Pancreas (tissue), 10 donors: ENCODE measurements at regions not wholly inside any gene's neighbourhood (a gene's known extent, or its start where the extent isn't known, plus 50 kb on each side); places are given as distances from the start of the nearest gene placed in this dataset.

Source experiments
- ATAC-seq, 4 donors: fragments of 200-7000 bp; cut with Tn5 transposase; one replicate each; pipeline versions ENCODE4 v1.8.0 to v1.9.1; 2020; ENCODE audit warnings: mild to moderate bottlenecking in 4 of 4, moderate library complexity in 4 of 4
- DNase-seq, 6 donors: peaks; one replicate each; pipeline ENCODE4 v3.0.0-alpha.2; 2020
- FAIRE-seq: peaks from 2 replicates; lab custom pipeline; 2012; peaks lifted over from hg19 to GRCh38; lab: Jason Lieb, UNC
- H3K27ac ChIP-seq, 4 donors: fragments of 200-600 bp; sonication (generic); 1 replicate in 3 of 4; 2 replicates in 1 of 4; pipeline versions ENCODE4 v1.5.0 to v1.8.0; 2020
- H3K27me3 ChIP-seq, 4 donors: fragments of 200-600 bp; one replicate each; pipeline ENCODE4 v1.8.0; 2021
- H3K36me3 ChIP-seq, 3 donors: fragments of 200-600 bp; sonication (generic) in 1 of 3; one replicate each; pipeline versions ENCODE4 v1.5.0 to v1.8.0; 2020 to 2021
- H3K4me1 ChIP-seq, 3 donors: fragments of 200-600 bp; one replicate each; pipeline ENCODE4 v1.8.0; 2021
- H3K4me3 ChIP-seq, 4 donors: fragments of 200-600 bp; sonication (generic) in 2 of 4; one replicate each; pipeline versions ENCODE4 v1.5.0 to v1.8.0; 2020 to 2021
- H3K9me3 ChIP-seq, 4 donors: fragments of 200-600 bp; one replicate each; pipeline ENCODE4 v1.8.0; 2021
- WGBS, 2 donors: extraction: QIAGEN DNeasy Blood & Tissue Kit; methylation state at CpG; one replicate each; pipeline ENCODE4 v1.1.7; 2013; 5-methylcytosine and 5-hydroxymethylcytosine counted together
- intact Hi-C, 3 donors: fragments of 100-400 bp; cut with DNase I; formaldehyde crosslinking; loops; one replicate each; pipeline versions ENCODE4 v1.11.1 to v1.14.2; 2022
- TF ChIP-seq, protein P1 (sequence below), 4 donors: fragments of 200-600 bp; sonication (generic) in 3 of 4; IDR thresholded peaks; one replicate each; pipeline versions ENCODE4 v1.5.0 to v1.8.0; 2021; ENCODE audit warnings: antibody characterized with exemption in 4 of 4
- donor health status: healthy with polysubstance abuse.
- donor health status: DM: no; HTN: no; CAD: no; lungs with moderate emphysema.
- donor health status: DM: no; HTN: no; CAD: no.
- donor health status: control.
- donor health status: control.
- donor health status: Bipolar disorder and iron deficiency.
- donor health status: DM: yes; HTN: yes; CAD: no.
- donor health status: DM: no; HTN: no; CAD: no.
- donor health status: DM: no; HTN: no; CAD: no.
- donor health status: DM: yes; HTN: yes; CAD: no.

DNA sequence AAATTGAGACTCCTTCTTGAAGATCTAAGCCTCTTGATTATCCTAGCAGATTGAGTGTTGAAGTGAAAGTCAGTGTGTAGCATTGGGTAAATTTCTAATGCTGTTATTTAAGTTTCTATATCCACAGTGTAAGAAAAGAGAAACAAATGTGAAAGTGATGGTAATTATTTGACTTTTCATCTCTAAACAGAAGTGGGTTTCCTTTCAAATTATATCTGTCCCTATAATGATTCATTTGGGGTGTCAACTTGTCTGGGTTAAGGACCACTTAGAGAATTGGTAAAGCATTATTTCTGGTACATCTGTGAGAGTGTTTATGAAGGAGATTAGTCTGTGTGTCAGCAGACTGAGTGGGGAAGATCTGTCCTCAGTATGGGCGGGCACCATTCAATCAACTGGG, 133.0 kb upstream of the HMCN1 start:
- FAIRE-seq, result no peak
- WGBS, 2 donors, result 93 to 100% methylated on average over 1 of the region's 1 CpG

DNA sequence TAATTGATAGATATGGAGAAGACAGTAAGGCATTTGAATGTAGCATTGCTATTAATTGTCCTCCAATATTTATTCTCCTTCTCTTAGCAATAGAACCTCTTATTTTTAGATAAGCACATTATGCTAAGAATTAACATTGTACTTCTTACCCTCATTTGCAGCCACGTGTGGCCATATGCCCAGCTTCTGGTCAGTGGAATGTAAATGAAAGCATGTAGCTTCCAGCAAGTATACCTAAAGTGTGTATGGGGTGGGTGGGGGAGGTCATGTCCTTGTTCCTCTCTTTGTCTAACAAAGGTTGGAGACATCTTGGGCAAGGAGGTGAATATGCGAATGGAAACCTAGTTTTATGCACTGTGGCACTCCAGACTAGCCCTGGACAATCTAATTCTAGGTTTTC, 133.6 kb upstream of the HMCN1 start:
- no peaks in the 10 kb centered on the region for H3K4me1 ChIP-seq
- no peaks in the 10 kb centered on the region for H3K9me3 ChIP-seq
- no peak overlapping the region for H3K27ac ChIP-seq
- no peaks in the 10 kb centered on the region for H3K27me3 ChIP-seq
- H3K4me3 ChIP-seq, result no peak overlapping the region
- no peak for DNase-seq
- FAIRE-seq, result no peak
- ATAC-seq, result no peak
- TF ChIP-seq, protein P1, sequence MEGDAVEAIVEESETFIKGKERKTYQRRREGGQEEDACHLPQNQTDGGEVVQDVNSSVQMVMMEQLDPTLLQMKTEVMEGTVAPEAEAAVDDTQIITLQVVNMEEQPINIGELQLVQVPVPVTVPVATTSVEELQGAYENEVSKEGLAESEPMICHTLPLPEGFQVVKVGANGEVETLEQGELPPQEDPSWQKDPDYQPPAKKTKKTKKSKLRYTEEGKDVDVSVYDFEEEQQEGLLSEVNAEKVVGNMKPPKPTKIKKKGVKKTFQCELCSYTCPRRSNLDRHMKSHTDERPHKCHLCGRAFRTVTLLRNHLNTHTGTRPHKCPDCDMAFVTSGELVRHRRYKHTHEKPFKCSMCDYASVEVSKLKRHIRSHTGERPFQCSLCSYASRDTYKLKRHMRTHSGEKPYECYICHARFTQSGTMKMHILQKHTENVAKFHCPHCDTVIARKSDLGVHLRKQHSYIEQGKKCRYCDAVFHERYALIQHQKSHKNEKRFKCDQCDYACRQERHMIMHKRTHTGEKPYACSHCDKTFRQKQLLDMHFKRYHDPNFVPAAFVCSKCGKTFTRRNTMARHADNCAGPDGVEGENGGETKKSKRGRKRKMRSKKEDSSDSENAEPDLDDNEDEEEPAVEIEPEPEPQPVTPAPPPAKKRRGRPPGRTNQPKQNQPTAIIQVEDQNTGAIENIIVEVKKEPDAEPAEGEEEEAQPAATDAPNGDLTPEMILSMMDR (IDR thresholded peaks at IDR 0.05), result no peak
- no peaks in the 10 kb centered on the region for H3K36me3 ChIP-seq
- 54 to 77% methylated on average over 2 of the region's 2 CpGs for WGBS, 2 donors
- intact Hi-C loops, result no loop called here

More for the DNA sequence above, 133.0 kb upstream of the HMCN1 start:
- Histone ChIP-seq H3K36me3 (no peaks in the 10 kb centered on the region), H3K4me1 (no peaks in the 10 kb centered on the region), H3K9me3 (no peaks in the 10 kb centered on the region), H3K4me3 (no peak overlapping the region), H3K27ac (no peak overlapping the region), H3K27me3 (no peaks in the 10 kb centered on the region)
- DNase-seq, result no peak
- TF ChIP-seq, protein P1 (IDR thresholded peaks at IDR 0.05), result no peak
- intact Hi-C loops, result no loop called here
- ATAC-seq, result no peak

DNA sequence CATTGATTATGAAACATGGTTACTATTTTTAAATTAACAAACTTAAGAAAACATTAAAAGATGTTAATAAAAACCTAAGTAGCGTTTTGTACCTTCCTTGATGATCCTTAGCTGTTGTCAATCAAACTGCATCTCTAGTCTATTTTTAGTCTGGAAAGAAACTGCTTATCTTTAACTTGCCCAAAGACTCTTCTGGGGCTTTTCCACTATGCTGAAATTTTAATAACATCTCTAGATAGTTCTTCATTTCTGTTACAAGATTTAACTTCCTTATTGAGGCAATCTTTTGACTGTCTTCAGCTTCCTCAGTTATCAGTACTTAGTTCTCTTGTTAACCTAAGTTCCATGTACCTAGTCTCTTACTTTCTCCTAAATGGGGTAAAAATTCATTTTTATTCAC, 135.9 kb upstream of the HMCN1 start:
- Histone ChIP-seq H3K27ac (no peak overlapping the region), H3K4me1 (peaks cover 0 to 14% (median 13%) of the 10 kb centered on the region in 3 donors), H3K9me3 (no peaks in the 10 kb centered on the region), H3K36me3 (no peaks in the 10 kb centered on the region), H3K27me3 (no peaks in the 10 kb centered on the region), H3K4me3 (no peak overlapping the region)
- WGBS, 2 donors, result 62 to 67% methylated on average over 1 of the region's 1 CpG
- intact Hi-C loops, result no loop called here
- TF ChIP-seq, protein P1 (IDR thresholded peaks at IDR 0.05), result no peak
- no peak for ATAC-seq
- DNase-seq, result no peak
- no peak for FAIRE-seq

DNA sequence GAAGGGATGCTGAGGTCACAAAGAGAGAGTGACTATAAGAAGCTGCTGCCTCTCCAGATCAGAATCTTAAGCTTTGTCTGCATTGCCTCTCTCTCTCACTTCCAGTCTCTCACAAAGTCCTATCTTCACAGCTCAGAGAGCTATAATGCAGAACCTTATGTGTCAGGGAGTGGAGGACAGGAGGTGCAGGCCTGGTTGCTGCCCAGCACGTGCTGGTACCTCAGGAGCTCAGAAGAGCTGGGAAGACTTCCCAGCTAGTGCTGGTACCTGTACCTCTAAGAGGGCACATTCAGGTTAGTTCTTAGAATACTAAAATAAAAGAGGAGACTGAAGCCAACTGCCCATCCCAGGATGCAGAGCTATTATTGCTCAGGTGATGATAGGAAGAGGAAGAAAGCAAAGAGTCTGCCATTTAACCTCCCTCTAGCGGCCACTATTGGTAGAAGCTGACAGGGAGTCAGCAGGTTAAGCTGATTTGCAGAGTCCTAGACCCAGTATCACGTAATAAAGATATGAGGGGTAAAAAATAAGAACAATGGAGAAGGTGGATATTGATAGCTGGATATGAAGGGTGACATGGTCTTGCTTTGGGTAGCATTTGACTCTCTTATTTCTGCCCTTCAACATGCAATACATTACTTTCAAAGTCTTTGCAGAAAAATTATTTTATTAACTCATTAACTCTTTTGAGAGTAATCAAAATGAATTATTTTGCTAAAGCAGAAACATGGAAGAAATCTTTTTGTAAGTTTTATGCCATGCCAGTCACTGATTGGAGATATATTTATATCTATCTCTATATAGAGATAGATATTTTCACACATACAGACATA, 138.1 kb upstream of the HMCN1 start:
- H3K27ac ChIP-seq, result peak overlapping the region in 1 of 4 donors; percentile 24
- ATAC-seq (peak in 3 of 4 donors; percentile 44 to 83 (median 75)), DNase-seq (peak in 3 of 6 donors; percentile 10 to 57 (median 22)), FAIRE-seq (no peak)
- no peak overlapping the region for H3K4me3 ChIP-seq
- H3K9me3 ChIP-seq, result no peaks in the 10 kb centered on the region
- WGBS, 2 donors, result 58 to 69% methylated on average over 3 of the region's 3 CpGs
- H3K27me3 ChIP-seq, result no peaks in the 10 kb centered on the region
- H3K36me3 ChIP-seq, result no peaks in the 10 kb centered on the region
- peaks cover 0 to 19% (median 13%) of the 10 kb centered on the region in 3 donors for H3K4me1 ChIP-seq
- TF ChIP-seq, protein P1 (IDR thresholded peaks at IDR 0.05), result peak in 3 of 4 donors; percentile 33 to 47 (median 46)
- intact Hi-C loops, result no loop called here
